Ovary (tissue), 7 donors: ENCODE measurements at regions not wholly inside any gene's neighbourhood (a gene's known extent, or its start where the extent isn't known, plus 50 kb on each side); places are given as distances from the start of the nearest gene placed in this dataset.
A peak's percentile ranks its signal among the peaks of the same experiment; 100 is the strongest.
"Not testable (repeated sequence)": the region's sequence is repeated elsewhere in the genome, so short reads cannot be mapped to it uniquely, and the experiment has no call there.

Experiments
- DNase-seq, 5 donors: peaks; one replicate each; pipeline ENCODE4 v3.0.0-alpha.2; 2019 to 2020
- H3K27ac ChIP-seq, 2 donors: fragments of 200-600 bp; one replicate each; pipeline versions ENCODE4 v1.5.1 to v1.8.0; 2019 to 2022
- H3K27me3 ChIP-seq: fragments of 200-600 bp; one replicate; pipeline ENCODE4 v1.8.0; 2022
- H3K36me3 ChIP-seq: fragments of 200-600 bp; sonication (generic); one replicate; pipeline ENCODE4 v1.5.1; 2019
- H3K4me1 ChIP-seq: one replicate; pipeline ENCODE4 v1.8.1; 2013; ENCODE audit warnings: mild to moderate bottlenecking, moderate library complexity; ENCODE audit not compliant: insufficient read depth
- H3K4me3 ChIP-seq: fragments of 200-600 bp; sonication (generic); one replicate; pipeline ENCODE4 v1.5.1; 2017
- H3K9me3 ChIP-seq, 2 donors: fragments of 200-600 bp in 1 of 2; sonication (generic) in 1 of 2; one replicate each; pipeline versions ENCODE4 v1.5.1 to v1.8.1; 2013 to 2019; ENCODE audit warnings: mild to moderate bottlenecking in 1 of 2, moderate library complexity in 1 of 2
- CTCF ChIP-seq, 3 donors: fragments of 450-650 bp in 2 of 3; fragments of 200-600 bp in 1 of 3; IDR thresholded peaks; one replicate each; pipeline versions ENCODE4 v1.5.1 to v1.8.0; 2016 to 2022; ENCODE audit warnings: antibody characterized with exemption in 3 of 3, mild to moderate bottlenecking in 1 of 3
- EP300 ChIP-seq: sonication (generic); formaldehyde crosslinking; IDR thresholded peaks from one replicate; pipeline ENCODE4 v1.6.1; 2017; ENCODE audit warnings: antibody characterized with exemption
- POLR2A ChIP-seq: fragments of 450-650 bp; IDR thresholded peaks from one replicate; pipeline ENCODE4 v1.6.1; 2017; ENCODE audit warnings: antibody characterized with exemption, mild to moderate bottlenecking, moderate library complexity
- WGBS, 3 donors: extraction: QIAGEN DNeasy Blood & Tissue Kit in 1 of 3; methylation state at CpG; one replicate each; pipeline versions ENCODE4 v1.1.5 to v1.1.7; 2013 to 2017; 5-methylcytosine and 5-hydroxymethylcytosine counted together
- intact Hi-C, 4 donors: fragments of 100-400 bp; cut with DNase I; formaldehyde crosslinking; loops; one replicate each; pipeline versions ENCODE4 v1.11.0 to v1.15.1; 2022 to 2023
- donor health status: DM: no; HTN: no; CAD: no; lungs with moderate emphysema.
- donor health status: DM: no; HTN: no; CAD: no.
- donor health status: Bipolar disorder and iron deficiency.
- donor health status: DM: no; HTN: no; CAD: no.
- donor health status: DM: yes; HTN: yes; CAD: no.

DNA sequence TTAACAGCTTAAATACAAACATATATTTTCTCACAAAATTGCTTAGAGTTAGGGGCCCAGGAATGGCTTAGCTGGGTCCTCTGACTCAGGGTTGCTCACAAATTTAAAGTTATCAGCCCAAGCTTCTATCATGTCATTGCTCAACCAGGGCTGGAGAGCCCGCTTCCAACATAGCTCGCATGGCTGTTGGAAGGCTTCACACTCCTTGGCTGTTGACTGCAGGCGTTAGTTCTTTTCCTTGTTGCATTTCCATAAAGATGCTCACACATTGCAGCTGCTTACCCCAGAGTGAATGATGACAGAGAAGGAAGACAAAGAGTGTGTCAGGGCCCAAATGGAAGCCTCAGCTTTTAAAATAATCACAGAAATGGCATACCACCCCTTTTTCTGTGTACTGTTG lies 62.9 kb upstream of the TFPI start:
- peaks cover 3% of the 10 kb centered on the region for H3K4me1 ChIP-seq
- TF ChIP-seq CTCF (IDR thresholded peaks at IDR 0.05) (no peak), POLR2A (no peak), EP300 (no peak)
- 96 to 97% (median 97%) methylated on average over 3 of the region's 3 CpGs for WGBS, 3 donors
- no peak overlapping the region for H3K27ac ChIP-seq
- H3K9me3 ChIP-seq: no peaks in the 10 kb centered on the region
- intact Hi-C loops: no loop called here
- no peak for DNase-seq
- H3K27me3 ChIP-seq: no peaks in the 10 kb centered on the region
- no peaks in the 10 kb centered on the region for H3K36me3 ChIP-seq
- no peak overlapping the region for H3K4me3 ChIP-seq

DNA sequence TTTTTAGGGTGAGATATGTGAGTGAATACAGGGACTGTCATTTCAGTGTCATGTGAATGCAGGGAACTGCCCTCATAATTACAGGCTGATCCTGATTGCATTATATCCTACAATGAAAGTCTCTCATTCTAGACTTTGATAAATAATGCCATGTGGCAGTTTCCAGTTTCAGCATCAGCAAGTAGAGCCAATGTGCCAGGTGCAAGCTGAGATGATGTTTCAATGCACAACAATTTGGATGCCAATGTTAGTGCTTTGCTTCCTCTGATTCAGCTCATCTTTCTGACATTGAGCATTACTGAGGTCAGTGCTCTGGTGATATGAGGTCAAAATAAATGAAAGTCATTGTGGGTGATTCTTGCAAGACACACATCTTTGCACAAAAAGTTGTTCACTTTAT lies 63.7 kb upstream of the TFPI start:
- Histone ChIP-seq H3K4me1 (peaks cover 3% of the 10 kb centered on the region), H3K4me3 (no peak overlapping the region), H3K27me3 (no peaks in the 10 kb centered on the region), H3K36me3 (no peaks in the 10 kb centered on the region), H3K9me3 (no peaks in the 10 kb centered on the region), H3K27ac (no peak overlapping the region)
- TF ChIP-seq POLR2A (no peak), EP300 (no peak), CTCF (IDR thresholded peaks at IDR 0.05) (no peak)
- intact Hi-C loops: no loop called here
- no peak for DNase-seq

DNA sequence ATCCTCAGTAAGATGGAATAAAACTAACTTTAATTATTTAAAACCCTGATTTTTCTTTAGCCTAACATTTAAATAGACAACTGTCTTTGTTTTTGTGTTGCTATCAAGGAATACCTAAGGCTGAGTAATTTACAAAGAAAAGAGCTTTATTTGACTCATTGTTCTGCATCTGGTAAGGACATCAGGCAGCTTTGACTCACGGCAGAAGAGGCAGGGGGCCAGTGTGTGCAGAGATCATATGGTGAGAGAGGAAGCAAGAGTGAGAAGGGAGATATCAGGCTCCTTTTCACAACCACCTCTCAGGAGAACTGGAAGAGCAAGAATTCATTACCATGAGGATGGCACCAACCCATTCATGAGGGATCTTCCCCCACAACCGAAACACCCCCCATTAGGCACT lies 64.6 kb upstream of the TFPI start:
- 45 to 51% (median 47%) methylated on average over 2 of the region's 2 CpGs for WGBS, 3 donors
- peak in 1 of 5 donors; percentile 17 for DNase-seq
- TF ChIP-seq CTCF (IDR thresholded peaks at IDR 0.05) (no peak), EP300 (no peak), POLR2A (no peak)
- peaks cover 3% of the 10 kb centered on the region for H3K4me1 ChIP-seq
- no peaks in the 10 kb centered on the region for H3K27me3 ChIP-seq
- H3K27ac ChIP-seq: no peak overlapping the region
- no peaks in the 10 kb centered on the region for H3K9me3 ChIP-seq
- no peaks in the 10 kb centered on the region for H3K36me3 ChIP-seq
- H3K4me3 ChIP-seq: no peak overlapping the region
- intact Hi-C loops: no loop called here

DNA sequence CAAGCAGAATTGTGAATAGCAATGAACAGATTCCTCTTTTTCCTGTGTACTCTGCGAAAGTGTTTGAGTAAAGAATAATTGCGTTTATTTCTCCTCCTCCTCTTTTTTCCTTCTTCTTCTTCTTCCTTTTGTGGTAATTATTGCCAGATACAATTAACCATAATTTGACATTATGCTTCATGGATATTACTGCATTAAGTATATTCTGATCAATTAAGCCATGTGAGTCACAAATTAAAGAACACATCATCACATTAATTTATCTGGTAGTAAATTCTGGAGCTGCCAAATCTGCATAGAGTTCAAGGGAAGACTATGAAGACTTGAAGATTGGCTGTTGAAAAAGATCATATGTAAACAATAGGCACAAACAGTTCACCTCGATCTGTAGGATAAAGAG lies 72.9 kb upstream of the TFPI start:
- WGBS, 3 donors: 80 to 88% (median 87%) methylated on average over 3 of the region's 3 CpGs
- Histone ChIP-seq H3K4me3 (no peak overlapping the region), H3K36me3 (no peaks in the 10 kb centered on the region), H3K27me3 (no peaks in the 10 kb centered on the region), H3K4me1 (no peaks in the 10 kb centered on the region), H3K27ac (no peak overlapping the region), H3K9me3 (no peaks in the 10 kb centered on the region)
- intact Hi-C loops: no loop called here
- DNase-seq: no peak
- TF ChIP-seq POLR2A (no peak), CTCF (IDR thresholded peaks at IDR 0.05) (no peak), EP300 (no peak)

DNA sequence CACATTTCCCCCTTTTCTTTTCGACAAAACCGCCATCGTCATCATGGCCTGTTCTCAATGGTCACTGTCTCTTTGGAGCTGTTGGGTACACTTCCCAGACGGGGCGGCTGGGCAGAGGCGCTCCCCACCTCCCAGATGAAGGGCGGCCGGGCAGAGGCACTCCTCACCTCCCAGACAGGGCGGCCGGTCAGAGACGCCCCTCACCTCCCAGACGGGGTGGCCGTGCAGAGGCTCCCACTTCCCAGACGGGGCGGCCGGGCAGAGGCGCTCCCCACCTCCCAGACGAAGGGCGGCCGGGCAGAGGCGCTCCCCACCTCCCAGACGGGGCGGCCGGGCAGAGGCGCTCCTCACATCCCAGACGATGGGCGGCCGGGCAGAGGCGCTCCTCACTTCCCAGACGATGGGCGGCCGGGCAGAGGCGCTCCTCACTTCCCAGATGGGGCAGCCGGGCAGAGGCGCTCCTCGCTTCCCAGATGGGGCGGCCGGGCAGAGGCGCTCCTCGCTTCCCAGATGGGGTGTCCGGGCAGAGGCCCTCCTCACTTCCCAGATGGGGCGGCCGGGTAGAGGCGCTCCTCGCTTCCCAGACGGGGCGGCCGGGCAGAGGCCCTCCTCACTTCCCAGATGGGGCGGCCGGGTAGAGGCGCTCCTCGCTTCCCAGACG lies 82.6 kb upstream of the TFPI start:
- H3K36me3 ChIP-seq, DNase-seq, H3K4me1 ChIP-seq, H3K4me3 ChIP-seq, H3K27me3 ChIP-seq, H3K9me3 ChIP-seq, H3K27ac ChIP-seq, intact Hi-C loops: not testable (repeated sequence)
- WGBS, 3 donors: 96 to 97% (median 96%) methylated on average over 27 to 53 of the region's 53 CpGs

- DNase-seq, intact Hi-C loops, H3K27ac ChIP-seq, H3K4me3 ChIP-seq, H3K36me3 ChIP-seq, H3K9me3 ChIP-seq, H3K4me1 ChIP-seq, H3K27me3 ChIP-seq: not testable (repeated sequence)
- 97 to 99% (median 99%) methylated on average over 18 to 19 of the region's 19 CpGs for WGBS, 3 donors
Observed at GRCh38 chr2:187637392-187637740, 83.1 kb upstream of the TFPI start.

DNA sequence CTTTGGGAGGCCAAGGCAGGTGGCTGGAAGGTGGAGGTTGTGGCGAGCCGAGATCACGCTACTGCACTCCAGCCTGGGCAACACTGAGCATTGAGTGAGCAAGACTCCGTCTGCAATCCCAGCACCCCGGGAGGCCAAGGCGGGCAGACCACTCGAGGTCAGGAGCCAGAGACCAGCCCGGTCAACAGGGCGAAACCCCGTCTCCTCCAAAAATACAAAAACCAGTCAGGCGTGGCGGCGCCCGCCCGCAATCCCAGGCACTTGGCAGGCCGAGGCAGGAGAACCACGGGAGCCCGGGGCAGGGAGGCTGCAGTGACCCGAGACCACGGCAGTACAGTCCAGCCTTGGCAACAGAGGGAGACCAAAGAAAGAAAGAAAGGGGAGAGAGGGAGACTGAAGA lies 83.5 kb upstream of the TFPI start:
- H3K4me1 ChIP-seq, H3K4me3 ChIP-seq, DNase-seq, intact Hi-C loops, H3K9me3 ChIP-seq, H3K27me3 ChIP-seq, H3K36me3 ChIP-seq, H3K27ac ChIP-seq: not testable (repeated sequence)
- 90 to 95% (median 91%) methylated on average over 20 of the region's 20 CpGs for WGBS, 3 donors
